HEK293 (cell line): ENCODE measurements at regions not wholly inside any gene's neighbourhood (a gene's known extent, or its start where the extent isn't known, plus 50 kb on each side); places are given as distances from the start of the nearest gene placed in this dataset.

Experiments
- BCL11A ChIP-seq: fragments of 450-650 bp; formaldehyde crosslinking; IDR thresholded peaks from 2 replicates; pipeline ENCODE4 v1.5.1; 2016; ENCODE audit warnings: low read depth, missing biosample characterization, missing genetic modification characterization
- HOXA7 ChIP-seq: sonication (generic); formaldehyde crosslinking; IDR thresholded peaks from 2 replicates; pipeline ENCODE4 v1.8.1; 2022; ENCODE audit warnings: missing genetic modification reagents, borderline replicate concordance
- MYNN ChIP-seq: fragments of 450-650 bp; formaldehyde crosslinking; IDR thresholded peaks from 2 replicates; pipeline ENCODE4 v1.5.1; 2016; ENCODE audit warnings: missing biosample characterization, missing genetic modification characterization, borderline replicate concordance
- SP2 ChIP-seq: fragments of 450-650 bp; formaldehyde crosslinking; IDR thresholded peaks from 2 replicates; pipeline ENCODE4 v1.5.1; 2016; ENCODE audit warnings: missing biosample characterization, missing genetic modification characterization
- TRIM28 ChIP-seq: IDR thresholded peaks from 2 replicates; pipeline ENCODE4 v1.6.1; 2011; ENCODE audit warnings: low read length, control low read depth, borderline replicate concordance
- YY1 ChIP-seq: fragments of 450-650 bp; formaldehyde crosslinking; IDR thresholded peaks from 2 replicates; pipeline ENCODE4 v1.5.1; 2018; ENCODE audit warnings: missing biosample characterization, missing genetic modification characterization
- ZFHX2 ChIP-seq: fragments of 450-650 bp; formaldehyde crosslinking; conservative IDR thresholded peaks from 2 replicates; pipeline ENCODE4 v1.5.1; 2016; ENCODE audit warnings: missing biosample characterization, missing genetic modification characterization
- ZNF121 ChIP-seq: fragments of 450-650 bp; formaldehyde crosslinking; IDR thresholded peaks from 2 replicates; pipeline ENCODE4 v1.5.1; 2016; ENCODE audit warnings: missing biosample characterization, missing genetic modification characterization
- ZNF302 ChIP-seq: fragments of 450-650 bp; formaldehyde crosslinking; IDR thresholded peaks from 2 replicates; pipeline ENCODE4 v1.5.1; 2016; ENCODE audit warnings: missing biosample characterization, missing genetic modification characterization, low read depth
- ZNF654 ChIP-seq: fragments of 450-650 bp; formaldehyde crosslinking; IDR thresholded peaks from 2 replicates; pipeline ENCODE4 v1.5.1; 2016; ENCODE audit warnings: low read depth, missing biosample characterization, missing genetic modification characterization
- ZNF785 ChIP-seq: fragments of 450-650 bp; formaldehyde crosslinking; IDR thresholded peaks from 2 replicates; pipeline ENCODE4 v1.5.1; 2016; ENCODE audit warnings: missing biosample characterization, missing genetic modification characterization
- TF ChIP-seq, protein P1 (sequence below): fragments of 450-650 bp; formaldehyde crosslinking; IDR thresholded peaks from 2 replicates; pipeline ENCODE4 v1.5.1; 2016; ENCODE audit warnings: missing biosample characterization, missing genetic modification characterization
- TF ChIP-seq, protein P2 (sequence below): fragments of 450-650 bp; formaldehyde crosslinking; IDR thresholded peaks from 2 replicates; pipeline ENCODE4 v1.5.1; 2016; ENCODE audit warnings: missing biosample characterization, missing genetic modification characterization, borderline replicate concordance

GRCh38 chr6:146975093-146975492 lies 229.1 kb upstream of the STXBP5 start:
- TF ChIP-seq HOXA7 (CRISPR knock-in tag) = no peak
- TF ChIP-seq TRIM28 = no peak
- no peak for TF ChIP-seq ZNF785
- TF ChIP-seq, protein P1, sequence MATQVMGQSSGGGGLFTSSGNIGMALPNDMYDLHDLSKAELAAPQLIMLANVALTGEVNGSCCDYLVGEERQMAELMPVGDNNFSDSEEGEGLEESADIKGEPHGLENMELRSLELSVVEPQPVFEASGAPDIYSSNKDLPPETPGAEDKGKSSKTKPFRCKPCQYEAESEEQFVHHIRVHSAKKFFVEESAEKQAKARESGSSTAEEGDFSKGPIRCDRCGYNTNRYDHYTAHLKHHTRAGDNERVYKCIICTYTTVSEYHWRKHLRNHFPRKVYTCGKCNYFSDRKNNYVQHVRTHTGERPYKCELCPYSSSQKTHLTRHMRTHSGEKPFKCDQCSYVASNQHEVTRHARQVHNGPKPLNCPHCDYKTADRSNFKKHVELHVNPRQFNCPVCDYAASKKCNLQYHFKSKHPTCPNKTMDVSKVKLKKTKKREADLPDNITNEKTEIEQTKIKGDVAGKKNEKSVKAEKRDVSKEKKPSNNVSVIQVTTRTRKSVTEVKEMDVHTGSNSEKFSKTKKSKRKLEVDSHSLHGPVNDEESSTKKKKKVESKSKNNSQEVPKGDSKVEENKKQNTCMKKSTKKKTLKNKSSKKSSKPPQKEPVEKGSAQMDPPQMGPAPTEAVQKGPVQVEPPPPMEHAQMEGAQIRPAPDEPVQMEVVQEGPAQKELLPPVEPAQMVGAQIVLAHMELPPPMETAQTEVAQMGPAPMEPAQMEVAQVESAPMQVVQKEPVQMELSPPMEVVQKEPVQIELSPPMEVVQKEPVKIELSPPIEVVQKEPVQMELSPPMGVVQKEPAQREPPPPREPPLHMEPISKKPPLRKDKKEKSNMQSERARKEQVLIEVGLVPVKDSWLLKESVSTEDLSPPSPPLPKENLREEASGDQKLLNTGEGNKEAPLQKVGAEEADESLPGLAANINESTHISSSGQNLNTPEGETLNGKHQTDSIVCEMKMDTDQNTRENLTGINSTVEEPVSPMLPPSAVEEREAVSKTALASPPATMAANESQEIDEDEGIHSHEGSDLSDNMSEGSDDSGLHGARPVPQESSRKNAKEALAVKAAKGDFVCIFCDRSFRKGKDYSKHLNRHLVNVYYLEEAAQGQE (tag by site-specific recombination) = no peak
- TF ChIP-seq, protein P2, sequence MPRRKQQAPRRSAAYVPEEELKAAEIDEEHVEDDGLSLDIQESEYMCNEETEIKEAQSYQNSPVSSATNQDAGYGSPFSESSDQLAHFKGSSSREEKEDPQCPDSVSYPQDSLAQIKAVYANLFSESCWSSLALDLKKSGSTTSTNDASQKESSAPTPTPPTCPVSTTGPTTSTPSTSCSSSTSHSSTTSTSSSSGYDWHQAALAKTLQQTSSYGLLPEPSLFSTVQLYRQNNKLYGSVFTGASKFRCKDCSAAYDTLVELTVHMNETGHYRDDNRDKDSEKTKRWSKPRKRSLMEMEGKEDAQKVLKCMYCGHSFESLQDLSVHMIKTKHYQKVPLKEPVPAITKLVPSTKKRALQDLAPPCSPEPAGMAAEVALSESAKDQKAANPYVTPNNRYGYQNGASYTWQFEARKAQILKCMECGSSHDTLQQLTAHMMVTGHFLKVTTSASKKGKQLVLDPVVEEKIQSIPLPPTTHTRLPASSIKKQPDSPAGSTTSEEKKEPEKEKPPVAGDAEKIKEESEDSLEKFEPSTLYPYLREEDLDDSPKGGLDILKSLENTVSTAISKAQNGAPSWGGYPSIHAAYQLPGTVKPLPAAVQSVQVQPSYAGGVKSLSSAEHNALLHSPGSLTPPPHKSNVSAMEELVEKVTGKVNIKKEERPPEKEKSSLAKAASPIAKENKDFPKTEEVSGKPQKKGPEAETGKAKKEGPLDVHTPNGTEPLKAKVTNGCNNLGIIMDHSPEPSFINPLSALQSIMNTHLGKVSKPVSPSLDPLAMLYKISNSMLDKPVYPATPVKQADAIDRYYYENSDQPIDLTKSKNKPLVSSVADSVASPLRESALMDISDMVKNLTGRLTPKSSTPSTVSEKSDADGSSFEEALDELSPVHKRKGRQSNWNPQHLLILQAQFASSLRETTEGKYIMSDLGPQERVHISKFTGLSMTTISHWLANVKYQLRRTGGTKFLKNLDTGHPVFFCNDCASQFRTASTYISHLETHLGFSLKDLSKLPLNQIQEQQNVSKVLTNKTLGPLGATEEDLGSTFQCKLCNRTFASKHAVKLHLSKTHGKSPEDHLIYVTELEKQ (tag by site-specific recombination) = no peak
- no peak for TF ChIP-seq YY1 (tag by site-specific recombination)
- TF ChIP-seq ZFHX2 (tag by site-specific recombination) = no peak
- TF ChIP-seq MYNN (tag by site-specific recombination) = no peak
- TF ChIP-seq ZNF121 (tag by site-specific recombination) = no peak
- no peak for TF ChIP-seq BCL11A (tag by site-specific recombination)
- TF ChIP-seq ZNF302 (tag by site-specific recombination) = no peak
- TF ChIP-seq SP2 (tag by site-specific recombination) = no peak
- TF ChIP-seq ZNF654 (tag by site-specific recombination) = no peak
